ENCODE measurements at regions not wholly inside any gene's neighbourhood (a gene's known extent, or its start where the extent isn't known, plus 50 kb on each side); places are given as distances from the start of the nearest gene placed in this dataset.

- no peak for ATAC-seq
- no peaks in the 10 kb centered on the region for H3K36me3 ChIP-seq (ENCODE audit: control insufficient read depth, insufficient read depth, low read length)
- DNase-seq (ENCODE audit: low read depth, low spot score) = no peak
- no TSS peak for BruUV-seq (replicated peaks)
- ChIA-PET POLR2A (no interaction called here), CTCF (no interaction called here)
- H3K27me3 ChIP-seq (ENCODE audit: control insufficient read depth, insufficient read depth, low read length) = no peaks in the 10 kb centered on the region
- H3K9me3 ChIP-seq (ENCODE audit: control insufficient read depth, insufficient read depth, low read depth, low read length) = no peaks in the 10 kb centered on the region
- no peaks in the 10 kb centered on the region for H3K4me1 ChIP-seq (ENCODE audit: control insufficient read depth, insufficient read depth, low read length)
- intact Hi-C loops (cut with micrococcal nuclease; ENCODE audit: unreplicated experiment) = no loop called here
- H3K4me3 ChIP-seq (ENCODE audit: low read depth in 2 of 2, low read length in 2 of 2) = no peak overlapping the region
- in situ Hi-C loops (cut with HindIII; ENCODE audit: low pct_unique_long_range_greater_than_20kb, low sequenced_read_pairs) = no loop called here
- no peak overlapping the region for H3K27ac ChIP-seq (ENCODE audit: low read length)
- no peak for TF ChIP-seq SIN3A (IDR thresholded peaks at IDR 0.05; ENCODE audit: borderline replicate concordance, insufficient read depth, low read depth, low read length)
- TF ChIP-seq POLR2AphosphoS5 (IDR thresholded peaks at IDR 0.05; ENCODE audit: low read depth, low read length) = no peak
- no peak for TF ChIP-seq CTCF (IDR thresholded peaks at IDR 0.05)
- no peak for TF ChIP-seq REST (IDR thresholded peaks at IDR 0.05; ENCODE audit: insufficient read depth in 1 of 2, low read depth in 2 of 2, low read length in 1 of 2)
- TF ChIP-seq TCF7L2 (IDR thresholded peaks at IDR 0.05; ENCODE audit: low read depth, low read length) = no peak
These were observed 503.7 kb downstream of the GALC start for GRCh38 chr14:87489196-87489819.

GRCh38 chr14:87483271-87484260 is 509.4 kb downstream of the GALC start:
- in situ Hi-C loops (cut with HindIII; ENCODE audit: low pct_unique_long_range_greater_than_20kb, low sequenced_read_pairs) = no loop called here
- Histone ChIP-seq H3K9me3 (ENCODE audit: control insufficient read depth, insufficient read depth, low read depth, low read length) (no peaks in the 10 kb centered on the region), H3K4me1 (ENCODE audit: control insufficient read depth, insufficient read depth, low read length) (no peaks in the 10 kb centered on the region), H3K27me3 (ENCODE audit: control insufficient read depth, insufficient read depth, low read length) (no peaks in the 10 kb centered on the region), H3K27ac (ENCODE audit: low read length) (no peak overlapping the region), H3K36me3 (ENCODE audit: control insufficient read depth, insufficient read depth, low read length) (no peaks in the 10 kb centered on the region), H3K4me3 (ENCODE audit: low read depth in 2 of 2, low read length in 2 of 2) (no peak overlapping the region)
- CTCF ChIA-PET = no interaction called here
- DNase-seq (ENCODE audit: low read depth, low spot score) (no peak), ATAC-seq (no peak)
- intact Hi-C loops (cut with micrococcal nuclease; ENCODE audit: unreplicated experiment) = no loop called here
- POLR2A ChIA-PET = no interaction called here
- no peak for TF ChIP-seq CTCF (IDR thresholded peaks at IDR 0.05)
- no peak for TF ChIP-seq TCF7L2 (IDR thresholded peaks at IDR 0.05; ENCODE audit: low read depth, low read length)
- TF ChIP-seq SIN3A (IDR thresholded peaks at IDR 0.05; ENCODE audit: borderline replicate concordance, insufficient read depth, low read depth, low read length) = no peak
- no peak for TF ChIP-seq REST (IDR thresholded peaks at IDR 0.05; ENCODE audit: insufficient read depth in 1 of 2, low read depth in 2 of 2, low read length in 1 of 2)
- TF ChIP-seq POLR2AphosphoS5 (IDR thresholded peaks at IDR 0.05; ENCODE audit: low read depth, low read length) = no peak
- no TSS peak for BruUV-seq (replicated peaks)

Data from Panc1 (cell line).